ENCODE measurements at regions not wholly inside any gene's neighbourhood (a gene's known extent, or its start where the extent isn't known, plus 50 kb on each side); places are given as distances from the start of the nearest gene placed in this dataset.

DNA sequence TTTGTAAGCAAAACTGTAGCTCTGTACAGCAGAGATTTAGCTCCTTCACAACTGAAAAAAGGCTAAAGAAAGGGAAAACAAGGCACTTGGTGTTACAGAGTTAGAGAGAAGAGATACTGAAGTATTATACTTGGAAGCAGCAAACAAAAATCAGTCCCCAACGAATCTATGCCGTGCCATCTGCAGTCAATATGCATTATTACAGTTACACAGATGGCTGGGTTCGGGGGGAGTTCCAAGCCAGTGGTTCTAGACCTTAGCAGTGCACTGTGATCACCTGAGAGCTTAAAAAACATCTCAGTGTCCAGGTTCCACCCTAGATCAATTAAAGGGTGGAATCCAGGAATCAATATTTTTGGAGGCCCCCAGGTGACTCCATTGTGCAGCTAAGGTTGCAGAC lies 489.9 kb downstream of the SHISA9 start:
- DNase-seq (ENCODE audit: extremely low spot score, insufficient read length, low read depth): no peak
- no peak for FAIRE-seq

DNA sequence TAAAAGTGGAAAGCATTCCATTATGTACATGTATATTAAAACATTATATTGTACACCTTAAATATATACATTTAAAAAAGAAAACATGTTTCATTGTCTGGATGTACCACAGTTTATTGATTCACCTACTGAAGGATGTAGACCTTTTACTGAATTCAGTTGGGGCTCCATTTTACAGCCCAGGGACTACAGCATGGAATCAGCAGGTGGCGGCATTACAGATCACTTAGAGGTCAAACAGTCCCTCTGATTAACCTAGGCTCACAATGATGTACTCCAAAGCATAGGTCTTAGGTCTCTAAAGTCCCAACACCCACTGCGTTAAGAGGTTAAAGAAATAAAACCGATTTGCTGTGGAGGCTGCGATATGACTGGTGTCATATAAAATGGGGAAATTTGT lies 490.9 kb downstream of the SHISA9 start:
- DNase-seq (ENCODE audit: extremely low spot score, insufficient read length, low read depth) (no peak), FAIRE-seq (no peak)

GRCh38 chr16:13393816-13394215 lies 492.4 kb downstream of the SHISA9 start:
- FAIRE-seq (no peak), DNase-seq (ENCODE audit: extremely low spot score, insufficient read length, low read depth) (no peak)

DNA sequence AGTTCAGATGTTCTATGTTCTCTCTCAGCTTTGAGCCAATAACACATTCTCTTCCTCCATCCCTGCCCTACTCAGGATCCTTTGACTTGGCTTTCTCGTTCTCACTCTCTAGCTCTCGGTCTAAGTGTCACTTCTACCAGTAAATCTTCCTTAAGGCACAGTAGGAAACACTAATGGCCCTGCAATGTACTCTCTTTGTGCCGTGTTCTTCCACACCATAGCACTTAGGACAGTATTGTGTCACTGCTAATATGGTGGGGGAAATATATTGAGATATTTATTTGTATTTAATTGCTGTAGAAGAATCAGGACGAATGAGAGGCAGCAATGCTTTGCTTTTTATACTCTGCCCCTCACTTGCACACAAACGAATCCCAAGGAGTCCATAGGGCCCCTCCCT lies 493.1 kb downstream of the SHISA9 start:
- no peak for FAIRE-seq
- no peak for DNase-seq (ENCODE audit: extremely low spot score, insufficient read length, low read depth)

- DNase-seq (ENCODE audit: extremely low spot score, insufficient read length, low read depth) (no peak), FAIRE-seq (no peak)
These were observed 495.7 kb downstream of the SHISA9 start for GRCh38 chr16:13397126-13397525.

GRCh38 chr16:13401641-13402040 lies 500.2 kb downstream of the SHISA9 start:
- no peak for FAIRE-seq
- DNase-seq (ENCODE audit: extremely low spot score, insufficient read length, low read depth): no peak

DNA sequence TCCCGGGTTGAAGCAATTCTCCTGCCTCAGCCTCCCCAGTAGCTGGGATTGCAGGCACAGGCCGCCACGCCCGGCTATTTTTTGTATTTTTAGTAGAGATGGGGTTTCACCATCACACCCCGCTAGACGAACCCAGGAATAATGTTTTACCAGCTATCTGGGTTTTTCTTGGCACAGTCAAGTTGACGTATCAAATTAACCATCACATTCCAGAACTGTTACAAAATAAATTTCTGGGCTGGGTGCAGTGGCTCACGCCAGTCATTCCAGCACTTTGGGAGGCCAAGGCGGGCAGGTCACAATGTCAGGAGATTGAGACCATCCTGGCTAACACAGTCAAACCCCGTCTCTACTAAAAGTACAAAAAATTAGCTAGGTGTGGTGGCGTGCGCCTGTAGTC lies 501.2 kb downstream of the SHISA9 start:
- FAIRE-seq (no peak), DNase-seq (ENCODE audit: extremely low spot score, insufficient read length, low read depth) (no peak)

GRCh38 chr16:13403326-13403725 lies 501.9 kb downstream of the SHISA9 start:
- DNase-seq (ENCODE audit: extremely low spot score, insufficient read length, low read depth): no peak
- no peak for FAIRE-seq

DNA sequence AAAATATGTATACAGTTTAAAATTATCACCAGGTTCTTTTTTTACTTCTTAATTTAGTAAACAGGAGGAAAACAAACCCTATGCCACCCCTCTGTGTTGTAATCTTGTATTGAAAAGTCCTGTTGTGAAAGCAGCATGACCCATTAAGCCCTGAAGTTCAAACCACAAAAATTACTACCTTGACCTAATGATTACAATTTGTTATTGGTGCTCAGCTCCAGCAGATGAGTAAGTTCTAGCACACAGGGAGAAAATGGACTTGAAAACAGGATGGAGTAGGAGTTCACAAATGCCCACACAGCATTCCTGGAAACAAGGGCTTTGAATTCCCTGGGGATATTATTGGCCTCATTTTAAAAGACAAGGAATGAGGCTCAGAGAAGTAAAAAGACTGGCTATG lies 505.8 kb upstream of the ERCC4 start:
- FAIRE-seq (no peak), DNase-seq (ENCODE audit: extremely low spot score, insufficient read length, low read depth) (no peak)

- no peak for DNase-seq (ENCODE audit: extremely low spot score, insufficient read length, low read depth)
- FAIRE-seq: no peak
These were observed 500.4 kb upstream of the ERCC4 start for GRCh38 chr16:13419589-13419988.

DNA sequence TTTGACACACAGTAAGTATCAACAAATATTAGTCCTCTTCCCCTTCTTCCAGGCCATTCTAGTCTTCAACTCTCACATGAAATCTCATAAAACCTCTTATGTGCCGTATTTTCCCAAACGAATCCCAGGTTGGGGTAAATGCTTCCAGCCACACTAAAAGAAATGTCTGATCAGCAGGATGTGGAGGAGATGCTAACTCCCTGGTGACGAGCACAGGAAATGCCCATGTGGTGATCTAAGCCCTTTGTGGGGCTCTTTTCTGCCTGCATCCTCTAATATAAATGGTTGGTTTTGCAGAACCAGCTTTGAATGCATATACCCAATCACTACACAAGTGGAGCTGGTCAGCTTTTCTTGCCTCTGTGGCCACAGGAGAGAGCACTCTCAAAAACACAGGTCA lies 498.2 kb upstream of the ERCC4 start:
- FAIRE-seq (no peak), DNase-seq (ENCODE audit: extremely low spot score, insufficient read length, low read depth) (no peak)

DNA sequence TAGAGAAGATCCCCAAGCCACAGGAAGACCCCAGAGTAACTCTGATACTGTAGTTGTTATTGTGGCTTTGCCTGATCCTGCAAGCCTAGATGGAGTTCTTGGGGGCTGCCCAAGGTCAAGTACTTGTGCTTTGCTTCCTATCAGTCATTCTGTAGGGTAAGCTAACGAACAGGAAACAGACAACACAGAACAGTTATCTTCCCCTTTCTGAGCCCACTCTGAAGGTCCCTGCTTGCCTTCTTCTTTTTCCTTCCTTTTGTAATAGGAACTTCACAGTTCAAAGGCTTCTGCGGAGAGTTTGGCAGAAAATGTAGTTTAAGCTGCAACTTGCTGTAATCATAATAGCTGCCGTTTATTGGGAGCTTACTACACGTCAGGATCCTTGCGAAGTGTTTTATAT lies 494.1 kb upstream of the ERCC4 start:
- FAIRE-seq (no peak), DNase-seq (ENCODE audit: extremely low spot score, insufficient read length, low read depth) (no peak)

- DNase-seq (ENCODE audit: extremely low spot score, insufficient read length, low read depth): no peak
- no peak for FAIRE-seq
These were observed 493.7 kb upstream of the ERCC4 start for GRCh38 chr16:13426269-13426668.

- FAIRE-seq: no peak
- DNase-seq (ENCODE audit: extremely low spot score, insufficient read length, low read depth): no peak
These were observed 493.2 kb upstream of the ERCC4 start for GRCh38 chr16:13426736-13427135.

DNA sequence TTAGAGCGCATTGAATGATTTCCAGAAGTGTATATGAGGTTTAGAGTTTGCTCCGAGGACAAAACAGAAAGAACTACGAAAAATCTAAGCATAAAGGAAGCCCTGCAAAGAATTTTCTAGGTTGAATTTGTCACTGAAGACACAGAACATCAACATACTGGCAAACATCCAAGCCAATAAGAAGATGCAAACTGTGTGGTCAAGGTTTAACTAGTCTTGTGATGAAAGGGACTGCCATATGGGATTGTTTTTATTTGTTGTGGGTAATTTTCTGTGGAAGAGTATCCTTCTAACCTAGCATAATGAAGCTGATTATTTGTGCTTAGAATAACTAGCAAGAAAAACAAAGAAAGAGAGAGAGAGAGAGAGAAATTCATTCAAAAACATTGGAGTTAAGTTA lies 492.0 kb upstream of the ERCC4 start:
- DNase-seq (ENCODE audit: extremely low spot score, insufficient read length, low read depth) (no peak), FAIRE-seq (no peak)

DNA sequence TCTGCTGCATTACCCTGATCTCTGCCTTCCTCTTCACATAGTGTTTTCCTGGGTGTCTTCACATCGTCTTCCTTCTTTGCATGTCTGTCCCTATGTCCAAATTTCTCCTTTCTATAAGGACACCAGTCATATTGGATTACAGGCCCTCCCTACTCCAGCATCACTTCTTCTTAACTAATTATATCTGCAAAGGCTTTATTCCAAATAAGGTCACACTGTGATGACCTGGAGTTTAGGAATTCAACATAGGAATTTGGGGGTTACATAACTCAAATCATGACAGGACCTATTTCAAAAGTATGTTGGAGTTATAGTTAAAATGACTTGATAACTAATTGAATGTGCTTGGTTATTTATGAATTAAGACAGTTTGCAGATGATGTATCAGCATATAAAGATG lies 490.5 kb upstream of the ERCC4 start:
- no peak for DNase-seq (ENCODE audit: extremely low spot score, insufficient read length, low read depth)

GRCh38 chr16:13435415-13435814 lies 484.5 kb upstream of the ERCC4 start:
- DNase-seq (ENCODE audit: extremely low spot score, insufficient read length, low read depth): no peak
- no peak for FAIRE-seq

More for the DNA sequence above, 490.5 kb upstream of the ERCC4 start:
- FAIRE-seq: no peak

DNA sequence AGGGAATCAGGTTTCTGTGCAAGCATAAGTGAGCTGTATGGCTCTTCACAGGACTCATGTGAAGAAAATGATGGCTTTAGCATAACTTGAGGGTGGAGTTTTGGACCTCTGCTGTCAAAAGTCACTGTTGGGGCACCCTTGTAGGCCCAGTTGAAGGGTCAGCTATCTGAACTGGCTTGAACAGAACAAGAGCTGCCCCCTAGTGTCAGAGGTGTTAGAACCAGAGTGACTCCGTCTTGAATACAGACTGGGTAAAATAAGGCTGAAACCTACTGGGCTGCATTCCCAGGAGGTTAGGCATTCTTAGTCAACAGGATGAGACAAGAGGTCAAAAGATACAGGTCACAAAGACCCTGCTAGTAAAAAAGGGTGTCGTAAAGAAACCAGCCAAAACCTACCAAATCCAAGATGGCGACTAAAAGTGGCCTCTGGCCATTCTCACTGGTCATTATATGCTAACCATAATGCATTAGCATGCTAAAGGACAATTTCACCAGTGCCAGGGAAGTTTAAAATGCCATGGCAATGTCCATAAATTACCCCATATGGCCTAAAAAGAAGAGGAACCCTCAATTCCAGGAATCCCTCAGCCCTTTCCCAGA lies 484.0 kb upstream of the ERCC4 start:
- no peak for FAIRE-seq
- DNase-seq (ENCODE audit: extremely low spot score, insufficient read length, low read depth): no peak

- no peak for DNase-seq (ENCODE audit: extremely low spot score, insufficient read length, low read depth)
These were observed 483.1 kb upstream of the ERCC4 start for GRCh38 chr16:13436641-13437412.

GRCh38 chr16:13437413-13437795 lies 482.6 kb upstream of the ERCC4 start:
- FAIRE-seq (no peak), DNase-seq (ENCODE audit: extremely low spot score, insufficient read length, low read depth) (no peak)

More at GRCh38 chr16:13436641-13437412, 483.1 kb upstream of the ERCC4 start:
- peak; percentile 75 for FAIRE-seq

DNA sequence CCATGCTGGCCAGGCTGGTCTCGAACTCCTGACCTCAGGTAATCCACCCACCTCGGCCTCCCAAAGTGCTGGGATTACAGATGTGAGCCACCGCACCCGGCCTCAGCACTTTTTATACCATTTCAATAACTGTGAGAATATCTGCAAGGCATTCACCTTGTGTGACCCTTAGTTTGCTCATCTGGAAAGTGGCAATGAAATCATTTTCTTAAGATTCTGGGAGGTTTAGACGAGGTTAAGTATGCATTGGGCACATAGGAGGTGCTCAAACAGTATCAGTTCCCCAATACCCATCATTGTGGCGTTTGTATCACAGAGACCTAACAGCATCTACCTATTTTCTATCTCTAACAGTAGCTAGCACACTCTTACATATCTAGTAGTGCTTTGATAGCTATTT lies 481.9 kb upstream of the ERCC4 start:
- no peak for DNase-seq (ENCODE audit: extremely low spot score, insufficient read length, low read depth)
- no peak for FAIRE-seq

DNA sequence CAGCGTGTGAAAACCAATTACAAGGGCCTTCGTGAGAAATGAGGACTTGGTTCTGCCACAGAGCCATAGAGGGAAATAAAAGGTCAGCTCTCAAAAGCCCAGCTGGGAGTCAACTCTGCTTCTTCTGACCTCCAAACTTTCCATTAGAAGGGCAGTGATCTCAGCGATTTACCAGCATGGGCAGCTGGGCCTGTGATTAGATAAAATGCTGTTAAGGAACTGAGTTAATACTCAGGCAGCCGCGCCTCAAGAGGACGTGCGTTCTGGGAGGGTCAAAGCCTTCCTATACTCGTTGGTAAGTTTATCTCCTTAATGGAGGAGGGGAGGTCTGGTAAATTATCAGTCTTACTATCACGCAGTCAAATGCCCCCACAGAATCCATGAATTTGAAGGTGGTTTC lies 480.2 kb upstream of the ERCC4 start:
- DNase-seq (ENCODE audit: extremely low spot score, insufficient read length, low read depth) (no peak), FAIRE-seq (no peak)
